ENCODE measurements at regions not wholly inside any gene's neighbourhood (a gene's known extent, or its start where the extent isn't known, plus 50 kb on each side); places are given as distances from the start of the nearest gene placed in this dataset.

DNA sequence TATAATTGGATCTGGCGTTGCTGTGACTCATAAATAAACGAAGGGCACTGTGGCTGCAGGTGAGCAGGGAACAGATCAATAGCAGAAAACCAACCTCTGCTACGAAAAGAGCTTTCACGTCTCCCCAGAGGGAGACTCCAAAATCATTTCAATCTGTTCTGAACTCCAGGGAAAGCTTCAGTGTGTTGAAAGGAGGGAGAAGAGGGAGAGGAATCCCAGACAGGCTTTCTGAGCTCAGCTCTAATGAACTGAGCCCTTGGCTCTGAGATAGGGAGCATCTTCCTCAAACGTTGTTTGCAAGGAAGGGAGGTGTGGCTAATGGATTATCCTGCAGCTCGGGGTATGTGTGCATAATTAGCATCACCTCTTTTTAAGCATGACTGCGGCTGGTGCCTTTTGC is 288.0 kb upstream of the IRX4 start:
- DNase-seq (ENCODE audit: low spot score): no peak

- DNase-seq (ENCODE audit: low spot score): no peak
These were observed 287.4 kb upstream of the IRX4 start for GRCh38 chr5:2169850-2170760.

DNA sequence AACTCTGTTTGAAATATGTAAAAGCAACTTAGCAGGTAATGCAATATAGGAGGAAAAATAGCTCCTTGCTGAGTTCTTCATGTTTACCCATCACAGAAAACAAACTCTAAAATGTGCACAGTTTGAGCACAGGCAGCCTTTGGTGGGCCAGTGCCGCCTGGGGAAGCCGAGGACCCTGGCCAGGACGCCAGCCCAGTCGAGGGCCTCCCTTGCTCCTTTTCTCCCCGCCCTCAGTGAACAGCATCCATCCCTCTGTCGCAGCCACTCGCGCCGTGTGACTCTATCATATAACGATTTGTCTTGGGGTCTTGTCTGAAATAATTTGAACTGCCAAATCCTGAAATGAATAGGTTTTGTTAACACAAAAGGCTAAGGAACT is 286.7 kb upstream of the IRX4 start:
- DNase-seq (ENCODE audit: low spot score): no peak

- no peak for DNase-seq (ENCODE audit: low spot score)
These were observed 286.1 kb upstream of the IRX4 start for GRCh38 chr5:2168601-2169429.

- no peak for DNase-seq (ENCODE audit: low spot score)
These were observed 284.9 kb upstream of the IRX4 start for GRCh38 chr5:2167671-2168070.

DNA sequence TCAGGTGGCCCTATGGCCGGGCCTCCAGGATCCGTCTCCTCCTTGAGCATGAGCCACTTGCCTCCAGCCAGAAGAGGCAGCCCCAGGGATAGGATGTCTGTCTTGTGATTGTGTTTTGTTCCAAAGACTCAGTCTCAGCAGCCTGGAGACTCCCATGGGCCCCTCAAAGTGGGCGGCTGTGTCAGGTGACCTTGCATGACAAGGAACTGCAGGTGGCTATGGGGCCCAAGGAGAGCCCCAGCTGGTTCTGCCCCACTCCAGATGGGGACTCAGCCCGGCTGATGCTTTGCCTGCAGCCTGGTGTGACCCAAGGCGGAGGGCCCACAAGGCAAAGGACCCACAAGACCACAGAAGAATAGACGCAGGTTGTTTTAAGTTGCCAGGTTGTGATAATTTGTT is 284.3 kb upstream of the IRX4 start:
- no peak for DNase-seq (ENCODE audit: low spot score)

DNA sequence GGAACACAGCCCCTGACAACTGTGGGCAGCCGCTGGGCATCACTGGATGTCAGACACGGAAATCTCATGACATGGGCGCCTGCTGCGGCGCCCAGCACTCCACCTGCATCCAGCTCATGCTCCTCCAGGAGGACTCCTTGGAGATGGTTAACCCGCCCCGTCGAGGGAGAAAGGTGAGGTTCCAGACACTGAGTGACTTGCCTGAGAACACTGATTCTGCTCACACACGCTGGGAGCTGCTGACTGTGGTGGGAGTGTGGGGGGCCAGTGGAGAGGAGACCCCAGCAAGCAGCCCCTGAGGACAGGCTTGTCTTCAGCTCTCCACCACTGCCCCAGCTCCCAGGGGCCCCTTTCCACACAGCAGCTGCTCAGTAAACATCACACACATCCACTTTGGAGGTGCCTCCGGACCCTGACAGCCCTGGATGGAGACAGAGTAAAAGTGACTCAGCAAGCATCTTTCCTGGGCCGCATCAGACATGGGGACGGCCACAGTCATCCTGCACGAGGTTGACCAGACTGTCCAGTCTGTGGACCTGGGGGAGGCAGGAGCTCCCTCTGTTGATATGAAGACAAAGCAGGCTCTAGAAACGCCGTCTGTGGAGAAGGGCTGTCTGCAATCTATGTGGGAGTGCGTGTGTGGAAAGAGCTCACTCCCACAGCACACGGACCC is 283.7 kb upstream of the IRX4 start:
- no peak for DNase-seq (ENCODE audit: low spot score)

GRCh38 chr5:2165615-2166305 is 283.0 kb upstream of the IRX4 start:
- no peak for DNase-seq (ENCODE audit: low spot score)

GRCh38 chr5:2165203-2165602 is 282.5 kb upstream of the IRX4 start:
- no peak for DNase-seq (ENCODE audit: low spot score)

DNA sequence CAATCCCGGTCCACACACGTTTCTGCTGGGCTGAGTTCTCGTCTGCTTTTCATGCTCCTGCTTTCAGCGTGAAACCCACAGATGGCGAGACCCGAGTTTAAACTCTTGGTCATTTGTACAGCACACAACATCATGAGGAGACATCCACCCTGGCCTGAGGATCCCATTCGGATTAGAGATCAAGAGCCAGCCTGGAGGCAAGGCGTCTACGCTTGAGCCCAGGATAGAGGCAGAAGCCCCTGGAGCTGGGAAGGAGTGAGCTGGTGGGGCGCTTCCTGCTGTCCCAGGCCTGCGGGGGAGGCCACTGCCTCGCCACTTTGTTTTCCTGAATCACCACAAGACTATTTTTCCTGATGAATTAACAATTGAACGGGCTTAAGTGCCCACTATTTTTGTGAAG is 281.9 kb upstream of the IRX4 start:
- DNase-seq (ENCODE audit: low spot score): no peak

DNA sequence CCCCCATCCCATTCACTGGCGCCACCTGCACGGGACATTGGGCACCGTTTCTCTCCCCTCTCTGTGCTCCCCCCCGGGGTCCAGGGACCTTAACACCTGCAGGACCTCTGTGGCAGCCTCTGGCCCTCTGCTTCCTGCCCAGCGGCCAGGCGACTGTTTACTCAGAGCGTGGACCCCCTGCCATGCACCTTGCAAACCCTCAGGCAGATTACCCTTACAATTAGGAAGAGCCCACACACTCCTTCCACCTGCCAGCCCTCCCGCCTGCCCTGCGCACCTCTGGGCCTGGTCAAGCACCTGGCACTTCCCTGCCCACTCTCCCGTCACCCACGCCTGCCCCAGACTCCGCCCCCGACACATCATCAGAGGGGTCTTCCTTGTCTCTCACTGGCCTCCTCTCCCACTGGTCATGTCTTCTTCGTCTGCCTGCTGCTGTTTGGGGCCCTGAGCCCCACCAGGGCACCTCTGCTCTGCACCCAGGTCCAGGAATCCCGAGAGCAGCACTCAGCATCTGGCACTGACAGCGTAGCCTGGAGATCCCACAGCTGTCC is 281.3 kb upstream of the IRX4 start:
- DNase-seq (ENCODE audit: low spot score): no peak

DNA sequence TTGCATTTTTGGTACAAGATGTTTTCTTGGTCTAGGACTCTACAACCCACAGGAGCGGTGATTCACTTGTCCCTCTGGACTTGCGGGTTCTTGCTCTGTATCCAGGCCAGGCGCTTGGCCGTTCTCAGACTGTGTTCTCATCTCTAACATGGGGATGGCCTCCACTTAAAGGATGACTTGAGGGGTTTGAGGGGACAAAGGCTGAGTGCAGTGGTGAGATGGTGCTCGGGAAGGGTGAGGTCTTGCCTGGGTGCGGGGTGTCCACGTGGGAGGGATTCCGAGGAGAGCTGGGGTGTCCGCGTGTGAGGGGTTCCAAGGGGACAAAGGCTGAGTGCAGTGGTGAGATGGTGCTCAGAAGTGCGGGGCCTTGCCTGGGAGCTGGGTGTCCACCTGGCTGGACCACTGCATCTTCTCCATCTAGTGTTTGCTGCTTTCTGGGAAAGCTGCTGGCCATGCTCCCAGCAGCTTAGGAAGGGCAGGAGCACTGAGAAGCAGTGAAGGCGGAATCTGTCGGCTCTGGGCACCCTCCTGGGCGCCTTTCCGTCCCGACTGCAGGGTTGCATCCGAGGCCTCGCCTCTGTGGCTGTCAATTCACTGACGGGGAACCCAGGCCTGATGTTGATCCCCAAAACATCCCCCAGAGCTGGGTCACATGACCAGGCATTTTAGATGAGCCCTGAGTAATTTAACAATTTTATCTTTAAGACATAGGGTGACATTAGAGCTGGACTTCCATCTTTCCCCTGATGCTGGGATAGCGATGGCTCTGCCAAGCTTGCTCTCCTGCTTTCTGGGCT is 280.5 kb upstream of the IRX4 start:
- DNase-seq (ENCODE audit: low spot score): no peak

DNA sequence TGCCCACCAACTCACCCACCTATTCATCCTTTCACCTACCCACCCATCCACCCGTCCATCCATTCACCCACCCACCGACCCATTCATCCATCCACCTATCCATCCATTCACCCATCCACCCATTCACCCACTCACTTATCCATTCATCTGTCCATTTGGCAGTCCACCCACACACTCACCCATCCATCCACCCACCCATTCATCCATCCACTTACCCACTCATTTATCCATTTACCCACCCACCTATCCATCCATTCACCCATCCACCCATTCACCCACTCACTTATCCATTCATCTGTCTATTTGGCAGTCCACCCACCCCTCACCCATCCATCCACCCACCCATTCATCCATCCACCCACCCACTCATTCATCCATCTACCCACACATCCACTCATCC is 278.1 kb upstream of the IRX4 start:
- no peak for DNase-seq (ENCODE audit: low spot score)

DNA sequence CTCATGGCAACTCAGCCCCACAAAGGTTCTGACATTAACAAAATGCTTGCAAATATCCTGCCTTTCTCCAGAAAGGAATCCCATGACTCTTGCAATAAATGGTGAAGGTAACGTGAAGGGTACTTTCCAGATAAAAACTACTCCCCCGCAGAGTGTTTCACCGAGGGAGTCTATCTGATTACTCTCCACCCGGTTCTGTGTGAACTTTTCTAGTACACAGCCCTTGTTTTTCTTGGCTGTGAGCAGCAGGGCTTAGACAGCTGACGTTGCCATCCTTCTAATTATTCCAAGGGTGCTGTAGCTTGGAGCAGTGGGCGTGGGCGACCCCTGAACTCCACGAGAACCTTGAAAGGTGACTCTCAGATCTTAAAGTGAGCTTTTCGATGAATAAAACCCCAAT is 276.0 kb upstream of the IRX4 start:
- DNase-seq (ENCODE audit: low spot score): no peak

DNA sequence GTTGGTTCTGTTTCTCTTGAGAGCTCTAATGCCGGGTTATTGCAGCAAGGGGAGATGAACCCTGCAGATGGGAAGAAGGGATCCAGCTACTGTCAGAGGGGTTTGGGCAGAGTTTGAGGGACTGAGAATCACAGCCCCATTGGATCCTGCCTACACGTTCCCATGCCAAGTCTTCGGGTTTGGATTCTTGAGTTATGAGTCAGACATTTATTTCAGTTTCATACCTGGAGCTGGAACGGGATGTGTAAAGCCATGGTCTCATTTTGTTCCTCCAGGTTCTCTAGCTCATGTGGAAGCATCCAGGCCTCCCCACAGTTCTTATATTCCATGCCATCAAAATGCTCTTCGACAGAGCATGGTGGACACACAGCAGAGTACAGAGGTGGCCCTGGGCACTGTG is 275.4 kb upstream of the IRX4 start:
- no peak for DNase-seq (ENCODE audit: low spot score)

DNA sequence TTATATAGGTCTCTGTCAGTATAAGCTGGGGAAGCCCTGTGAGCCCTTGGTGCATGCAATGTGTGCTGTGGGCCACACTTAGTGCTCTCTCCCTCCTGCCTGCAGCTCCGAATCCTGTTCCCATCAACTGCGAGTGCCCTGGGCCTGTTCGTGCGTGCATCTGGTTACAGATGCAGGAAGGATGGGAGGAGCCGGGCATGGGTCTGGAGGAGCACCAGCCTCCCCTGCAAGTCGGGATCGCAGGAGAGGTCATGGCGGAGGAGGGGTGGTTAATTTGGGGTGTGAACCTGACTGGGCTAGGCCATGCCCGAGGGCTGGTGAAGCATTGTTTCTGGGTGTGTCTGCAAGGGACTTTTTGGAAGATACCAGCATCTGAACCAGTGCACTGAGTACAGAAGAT is 274.6 kb upstream of the IRX4 start:
- DNase-seq (ENCODE audit: low spot score): no peak

DNA sequence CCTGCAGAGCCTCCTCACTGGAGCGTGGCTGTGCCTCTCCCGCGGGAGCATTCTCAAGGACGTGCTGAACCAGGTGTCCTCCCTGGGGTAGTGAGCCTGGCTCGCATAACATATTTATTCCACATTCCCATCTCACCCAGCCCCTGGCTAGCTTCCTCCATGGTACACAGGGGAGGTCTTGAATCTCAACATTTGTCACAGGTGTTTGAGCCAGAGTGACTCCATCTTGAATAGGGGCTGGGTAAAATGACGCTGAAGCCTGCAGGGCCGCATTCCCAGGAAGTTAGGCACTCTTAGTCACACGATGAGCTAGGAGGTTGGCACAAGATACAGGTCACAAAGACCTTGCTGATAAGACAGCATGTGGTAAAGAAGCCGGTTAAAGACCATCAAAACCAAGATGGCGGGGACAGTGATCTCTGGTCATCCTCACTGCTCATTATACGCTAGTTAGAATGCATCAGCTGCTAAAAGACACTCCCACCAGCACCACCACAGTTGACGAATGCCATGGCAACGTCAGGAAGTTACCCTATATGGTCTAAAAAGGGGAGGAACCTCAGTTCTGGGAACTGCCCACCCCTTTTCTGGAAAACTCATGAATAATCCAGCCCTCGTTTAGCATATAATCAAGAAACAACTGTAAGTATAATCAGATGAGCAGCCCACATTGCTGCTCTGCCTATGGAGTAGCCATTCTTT is 273.8 kb upstream of the IRX4 start:
- no peak for DNase-seq (ENCODE audit: low spot score)

- DNase-seq (ENCODE audit: low spot score): no peak
These were observed 272.8 kb upstream of the IRX4 start for GRCh38 chr5:2155556-2155955.

DNA sequence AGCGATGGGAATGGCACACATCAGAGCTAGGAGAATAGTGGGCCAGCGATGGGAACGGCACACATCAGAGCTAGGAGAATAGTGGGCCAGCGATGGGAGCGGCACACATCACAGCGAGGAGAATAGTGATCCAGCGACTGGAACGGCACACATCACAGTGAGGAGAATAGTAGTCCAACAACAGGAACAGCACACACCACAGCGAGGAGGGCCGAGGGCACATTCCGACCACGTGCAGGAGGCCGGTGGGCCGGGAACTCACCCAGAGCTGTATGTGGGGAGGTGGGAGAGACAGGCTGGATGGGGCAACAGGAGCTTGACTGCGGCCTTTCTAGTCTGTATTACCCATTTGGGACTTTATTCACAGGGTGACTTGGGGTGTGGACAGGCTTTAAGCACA is 271.1 kb upstream of the IRX4 start:
- no peak for DNase-seq (ENCODE audit: low spot score)

- DNase-seq (ENCODE audit: low spot score): no peak
These were observed 270.6 kb upstream of the IRX4 start for GRCh38 chr5:2153350-2153749.

Data from ureter (tissue), 1 donor.